ENCODE measurements at regions not wholly inside any gene's neighbourhood (a gene's known extent, or its start where the extent isn't known, plus 50 kb on each side); places are given as distances from the start of the nearest gene placed in this dataset.

DNA sequence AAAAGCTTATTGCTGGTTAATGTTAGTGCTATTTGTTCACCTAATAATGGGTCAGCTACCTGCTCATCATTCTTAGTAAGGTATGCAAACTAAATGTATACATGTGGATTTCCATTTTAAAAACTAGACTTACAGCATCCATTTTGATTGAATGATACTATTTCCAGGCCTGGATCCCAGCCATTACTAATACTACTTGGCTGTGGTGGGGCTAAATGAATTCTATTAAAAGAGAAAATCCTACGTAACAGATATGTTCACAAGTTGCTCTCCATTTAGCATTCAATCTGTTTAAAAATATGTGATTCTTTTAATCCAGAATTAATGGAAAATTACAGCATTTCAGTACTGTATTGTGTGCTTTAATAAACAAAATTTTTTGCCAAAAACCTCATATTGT lies 169.4 kb upstream of the MIR17HG start:
- no peak for DNase-seq

DNA sequence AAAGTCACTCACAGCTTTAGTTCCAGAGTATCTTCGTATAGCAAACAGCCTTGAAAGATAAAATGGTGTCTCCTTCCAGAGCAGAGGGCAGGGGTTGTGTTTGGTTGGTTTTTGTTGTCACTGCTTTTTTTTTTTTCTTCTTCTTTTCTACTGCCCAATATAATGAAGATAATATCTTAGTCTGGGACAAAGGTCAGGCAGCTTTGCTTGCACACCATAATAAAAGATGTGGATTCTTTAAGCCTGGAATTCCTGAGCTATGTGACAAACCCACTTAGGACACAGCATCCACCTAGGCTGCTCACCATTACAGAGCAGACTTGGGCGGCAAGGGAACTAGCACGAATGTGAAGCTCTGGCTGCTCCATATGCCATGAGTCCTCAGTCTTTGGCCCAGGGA lies 165.6 kb upstream of the MIR17HG start:
- DNase-seq: no peak

DNA sequence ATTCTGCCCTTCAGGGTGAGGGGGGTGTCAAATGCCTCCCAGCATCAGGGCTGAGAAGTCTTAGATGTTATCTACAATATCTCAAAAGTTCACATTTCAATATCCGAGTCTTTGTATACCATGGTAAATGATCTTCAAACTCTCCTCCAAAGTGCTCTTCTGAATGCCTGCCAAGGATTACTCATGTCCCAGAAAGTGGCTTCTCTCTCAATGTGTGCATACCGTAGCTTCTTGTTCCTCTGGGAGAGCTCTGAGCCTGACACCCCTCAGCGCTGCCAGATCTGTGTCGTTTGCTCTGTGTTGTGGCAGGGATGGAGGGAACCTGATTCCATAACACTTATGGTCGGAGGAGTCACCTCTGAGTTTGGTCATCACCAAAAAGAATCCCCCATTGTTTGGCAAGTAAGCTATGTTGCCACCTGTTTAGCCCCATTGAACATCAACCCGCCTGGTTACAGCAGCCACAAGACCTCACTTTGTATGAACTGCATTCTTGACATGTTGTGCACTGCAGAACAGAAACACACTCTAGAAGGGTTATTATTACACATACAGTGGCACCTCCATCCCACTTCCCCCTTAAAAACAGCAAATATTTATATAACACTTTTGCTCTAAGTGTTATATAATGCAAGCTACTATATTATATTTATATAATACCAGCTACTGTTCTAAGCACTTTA lies 163.1 kb upstream of the MIR17HG start:
- DNase-seq: no peak

DNA sequence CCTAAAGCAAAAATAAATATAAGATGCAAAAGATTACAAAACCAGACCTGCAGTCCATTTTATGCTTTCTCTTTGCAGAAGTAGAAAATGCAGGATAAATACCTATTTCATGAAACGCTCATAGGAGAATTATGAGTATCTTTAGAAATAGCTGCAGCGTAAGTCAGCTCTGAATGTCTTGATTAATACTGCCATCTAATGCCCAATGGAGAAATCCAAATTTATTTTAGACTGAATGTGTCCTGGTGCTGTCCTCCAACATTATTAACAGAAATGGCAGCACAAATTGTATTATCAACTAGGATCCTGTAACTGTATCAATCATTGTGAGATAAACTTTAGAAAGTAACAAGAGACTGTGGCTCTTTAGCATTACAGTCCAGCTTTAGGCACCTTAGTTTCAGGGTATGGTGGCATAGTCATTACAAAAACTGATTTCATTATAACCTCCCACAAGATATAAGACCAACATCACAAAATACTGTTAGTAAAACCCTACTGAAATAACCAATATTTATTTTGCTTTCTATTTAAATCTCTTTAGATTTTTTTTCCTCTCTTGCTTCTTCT lies 162.1 kb upstream of the MIR17HG start:
- no peak for DNase-seq

DNA sequence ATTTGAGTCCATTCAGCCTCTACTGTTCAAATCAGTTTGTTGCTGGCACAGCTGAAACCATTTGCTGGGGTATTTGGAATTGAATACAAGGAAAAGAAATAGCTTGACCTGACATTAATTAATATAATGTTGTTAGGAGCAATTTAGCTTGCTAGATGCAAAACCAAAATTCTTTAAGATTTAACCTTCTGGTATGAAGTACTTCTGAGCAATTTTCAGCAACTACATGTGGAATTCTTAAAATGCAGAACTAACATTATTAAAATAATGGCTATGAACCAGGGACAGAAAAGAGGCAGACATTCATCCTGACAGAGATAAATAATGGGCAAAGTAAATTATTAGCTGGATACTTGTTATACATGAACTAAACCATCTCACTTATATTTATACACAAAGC lies 160.0 kb upstream of the MIR17HG start:
- no peak for DNase-seq

DNA sequence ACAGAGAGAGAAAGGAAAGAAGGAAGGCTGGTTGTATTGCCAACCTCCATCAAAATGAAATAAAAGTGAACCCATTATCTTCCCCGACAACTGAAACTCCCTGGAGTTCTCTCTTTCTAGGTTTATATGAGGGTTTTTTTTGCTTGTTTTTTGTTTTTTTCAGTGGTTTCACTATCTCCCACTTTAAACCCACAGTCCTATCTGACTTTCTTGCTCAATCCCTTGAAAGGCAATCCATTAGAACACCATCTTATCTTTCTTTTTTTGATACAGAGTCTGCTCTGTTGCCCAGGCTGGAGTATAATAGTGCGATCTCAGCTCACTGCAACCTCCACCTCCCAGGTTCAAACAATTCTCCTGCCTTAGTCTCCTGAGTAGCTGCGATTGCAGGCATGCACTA lies 158.0 kb upstream of the MIR17HG start:
- DNase-seq: no peak

DNA sequence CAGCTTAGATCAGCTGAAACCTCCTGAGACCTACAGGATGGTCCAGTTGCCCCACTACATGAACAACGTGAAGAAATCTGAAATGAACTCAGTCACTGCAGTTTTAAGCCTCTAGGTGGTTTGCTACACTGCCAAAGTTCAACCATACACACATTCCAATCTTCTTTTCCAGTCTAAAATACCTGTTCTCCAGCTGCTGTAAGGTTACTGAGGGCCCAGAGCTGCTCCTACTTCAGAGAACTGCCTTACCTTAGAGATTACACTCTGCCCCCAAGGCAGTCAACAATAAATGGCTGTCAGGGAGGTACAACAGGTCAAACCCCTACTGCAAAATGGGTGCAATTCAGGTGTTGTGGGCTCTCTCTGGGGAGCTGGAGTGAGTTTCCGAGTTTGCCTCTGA lies 154.1 kb upstream of the MIR17HG start:
- no peak for DNase-seq

DNA sequence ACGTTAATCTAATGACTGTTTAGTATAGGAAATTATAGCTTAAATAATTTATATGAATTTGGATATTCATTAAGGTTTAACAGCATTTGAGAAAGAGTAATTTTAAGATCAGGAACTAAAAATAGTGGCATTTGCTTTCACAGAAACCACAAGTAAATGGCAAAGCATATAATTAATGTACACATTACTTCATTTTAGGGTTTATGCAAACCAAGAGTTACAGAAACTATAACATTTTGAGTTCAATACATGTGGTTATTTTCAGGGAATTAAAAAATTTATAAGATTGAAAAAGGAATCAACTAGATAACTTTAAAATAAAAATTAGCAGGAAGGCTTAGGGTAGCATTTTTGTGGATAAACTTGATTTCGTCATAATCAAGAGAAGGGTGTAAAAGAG lies 151.7 kb upstream of the MIR17HG start:
- DNase-seq: no peak

DNA sequence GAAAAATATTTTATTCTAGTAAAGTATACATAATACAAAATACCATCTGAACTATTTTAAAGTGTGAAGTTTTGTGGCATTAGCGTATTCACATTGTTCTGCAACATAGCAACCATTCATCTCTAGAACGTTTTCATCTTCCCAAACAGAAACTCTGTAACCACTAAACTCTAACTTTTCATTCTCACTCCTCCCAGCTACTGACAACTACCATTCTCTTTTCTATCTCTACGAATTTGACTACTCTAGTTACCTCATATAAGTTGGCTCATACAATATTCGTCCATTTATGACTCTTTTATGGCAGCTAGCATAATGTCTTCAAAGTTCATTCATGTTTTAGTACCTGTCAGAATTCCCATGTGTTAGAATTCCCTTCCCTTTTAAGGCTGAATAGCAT lies 150.5 kb upstream of the MIR17HG start:
- no peak for DNase-seq

DNA sequence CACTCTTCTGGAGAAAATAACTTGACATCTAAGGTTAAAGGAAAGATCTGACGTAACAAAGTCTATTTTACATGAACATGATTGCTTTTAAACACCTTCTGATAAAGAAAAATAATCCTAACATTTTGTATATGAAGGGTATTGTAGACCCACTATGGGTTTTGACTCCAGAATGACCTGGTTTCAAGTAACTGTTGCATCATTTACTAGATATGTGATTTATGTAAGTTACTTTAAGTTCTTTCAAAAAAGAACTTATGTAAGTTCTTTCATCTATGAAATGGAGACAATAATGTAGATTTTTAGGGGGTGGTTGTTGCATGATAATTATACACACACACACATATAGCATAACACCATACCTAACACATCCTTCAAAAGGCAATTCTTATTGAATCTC lies 147.6 kb upstream of the MIR17HG start:
- no peak for DNase-seq

DNA sequence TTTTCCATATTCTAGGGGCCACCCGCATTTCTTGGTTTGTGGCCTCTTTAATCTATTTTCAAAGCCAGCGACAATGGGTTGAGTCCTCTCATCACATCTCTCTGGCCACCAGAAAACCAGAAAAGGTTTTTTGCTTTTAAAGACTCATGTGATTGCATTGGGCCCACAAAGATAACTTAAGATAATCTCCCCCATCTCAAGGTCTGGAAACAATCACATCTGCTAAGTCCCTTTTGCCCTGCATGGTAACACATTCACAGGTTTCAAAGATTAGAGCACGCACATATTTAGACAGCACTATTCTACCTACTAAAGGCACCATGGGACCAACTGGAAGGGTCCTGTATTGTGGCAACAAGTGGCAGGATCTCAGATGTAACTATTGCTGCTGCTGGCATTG lies 147.0 kb upstream of the MIR17HG start:
- no peak for DNase-seq

DNA sequence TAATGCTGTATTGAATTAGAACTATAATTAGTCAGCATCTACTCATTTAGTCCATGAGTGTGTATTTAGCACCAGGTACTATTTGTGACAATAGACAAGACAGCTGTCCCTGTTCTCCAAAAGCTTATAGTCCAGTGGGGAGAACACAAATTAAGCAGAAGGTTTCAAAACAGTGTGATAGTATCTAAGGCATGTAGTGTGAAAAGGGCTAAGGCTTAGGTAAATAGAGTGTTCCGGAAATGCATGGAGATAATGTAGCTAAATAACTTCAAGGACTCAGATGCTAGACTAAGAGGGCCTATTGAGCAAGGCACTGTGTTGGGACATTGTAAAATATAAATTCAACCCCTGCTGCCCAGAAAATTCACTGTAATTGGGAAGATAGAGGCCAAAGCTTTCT lies 144.1 kb upstream of the MIR17HG start:
- no peak for DNase-seq

DNA sequence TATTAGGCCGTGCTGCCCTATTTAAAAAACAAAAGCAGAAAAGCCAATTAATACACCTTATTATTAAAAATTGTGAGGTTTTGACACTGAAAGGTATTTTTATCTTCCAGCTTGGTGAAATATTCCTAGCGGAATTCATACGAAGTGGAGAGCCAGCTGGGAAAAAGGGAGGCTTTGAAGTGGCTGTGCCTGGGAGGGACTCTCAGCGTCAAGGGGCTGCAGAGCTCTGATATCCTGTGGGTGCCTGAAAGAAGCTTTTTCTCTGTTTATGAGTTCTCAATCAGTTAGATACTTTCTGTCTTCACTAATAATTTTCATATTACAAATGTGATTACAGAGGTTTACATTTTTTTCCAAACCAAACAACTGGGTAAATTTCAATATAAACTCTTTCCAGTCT lies 140.2 kb upstream of the MIR17HG start:
- DNase-seq: no peak

DNA sequence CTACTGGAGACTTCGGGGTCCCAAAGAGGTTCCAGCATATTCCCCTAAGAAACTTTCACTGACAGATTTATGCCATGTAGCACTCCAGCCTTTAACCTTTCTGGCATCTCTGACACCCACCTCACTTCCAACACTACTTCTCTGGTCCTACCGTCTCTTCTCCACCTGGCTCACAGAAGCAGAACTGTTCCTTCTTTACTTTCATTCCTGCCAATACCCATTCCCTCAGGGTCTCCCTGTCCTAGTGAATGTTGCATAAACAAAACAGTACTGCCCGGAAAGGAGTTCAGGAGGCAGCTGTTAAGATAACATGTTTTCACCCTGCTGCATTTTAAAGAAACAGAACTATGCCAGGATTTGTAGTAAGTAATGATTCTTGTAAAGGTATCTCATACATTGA lies 136.0 kb upstream of the MIR17HG start:
- DNase-seq: no peak

DNA sequence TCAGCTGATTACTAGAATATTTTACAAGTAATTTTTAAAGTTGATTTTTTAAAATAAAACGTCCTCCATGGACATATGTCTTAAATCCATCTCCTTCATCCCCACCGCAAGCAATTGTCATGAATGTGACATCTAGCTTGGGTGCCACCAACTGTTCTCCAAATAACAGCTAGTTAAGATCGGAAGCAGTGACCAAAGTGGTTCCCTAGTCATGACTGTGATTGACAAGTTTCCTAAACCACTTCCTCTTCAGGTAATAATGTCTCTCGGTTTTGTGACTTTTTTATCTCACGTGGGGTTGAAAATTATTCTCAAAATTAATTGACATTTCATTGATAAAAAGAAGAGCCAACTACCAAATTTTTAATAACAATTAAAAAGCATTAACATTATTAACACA lies 135.3 kb upstream of the MIR17HG start:
- no peak for DNase-seq

DNA sequence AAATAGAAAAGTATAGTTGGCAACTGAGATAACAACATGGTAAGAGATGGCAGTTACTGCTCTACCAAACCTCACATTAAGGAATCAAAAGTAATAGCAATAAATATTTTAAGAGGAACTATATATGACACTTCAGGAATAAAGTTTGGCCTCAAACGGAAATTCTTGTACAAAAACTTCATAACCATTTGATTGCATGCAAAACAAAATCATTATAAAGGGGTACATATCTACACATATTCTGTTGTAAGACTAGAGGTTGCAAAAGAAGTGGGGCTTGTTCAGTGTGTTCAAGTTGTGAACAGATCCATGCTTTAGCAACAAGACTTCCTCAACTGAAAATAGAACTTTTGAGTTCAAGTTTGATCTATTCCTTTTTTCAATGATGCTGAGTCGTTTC lies 133.5 kb upstream of the MIR17HG start:
- no peak for DNase-seq

DNA sequence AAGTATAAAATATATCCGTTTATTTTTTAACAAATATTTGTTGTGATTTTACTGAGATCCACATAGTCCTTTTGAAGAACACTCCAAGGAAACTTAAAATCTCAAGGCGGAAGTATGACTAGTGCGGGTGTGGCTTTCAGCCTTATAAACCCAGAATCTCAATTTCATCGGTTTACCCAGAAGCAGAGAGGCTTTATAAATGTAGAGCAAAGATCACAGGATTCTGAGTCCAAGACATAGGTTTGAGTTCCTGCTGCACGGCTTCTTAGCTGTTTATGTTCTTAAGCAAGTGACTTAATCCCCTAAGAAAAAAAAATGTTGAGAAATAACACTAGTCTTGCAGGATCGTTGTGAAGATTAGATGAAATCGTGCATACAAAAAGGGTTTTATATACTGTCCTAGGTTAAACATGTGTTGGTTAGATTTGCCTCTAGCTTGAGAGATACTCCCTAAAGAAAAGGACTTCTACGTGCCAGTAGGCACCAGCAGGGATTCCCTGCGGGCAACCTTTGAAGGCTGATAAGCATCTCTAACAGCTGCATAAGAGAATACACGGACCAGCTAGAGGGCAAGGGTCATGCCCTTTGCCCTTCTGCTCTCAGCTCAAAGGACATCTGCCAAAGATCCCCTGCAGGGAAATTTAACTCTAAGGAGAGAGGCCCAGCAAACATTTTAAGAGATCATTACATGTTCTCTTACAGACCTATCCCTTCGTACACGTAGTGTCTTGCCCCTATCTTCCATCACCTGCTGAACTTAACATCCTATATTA lies 130.4 kb upstream of the MIR17HG start:
- DNase-seq: no peak

DNA sequence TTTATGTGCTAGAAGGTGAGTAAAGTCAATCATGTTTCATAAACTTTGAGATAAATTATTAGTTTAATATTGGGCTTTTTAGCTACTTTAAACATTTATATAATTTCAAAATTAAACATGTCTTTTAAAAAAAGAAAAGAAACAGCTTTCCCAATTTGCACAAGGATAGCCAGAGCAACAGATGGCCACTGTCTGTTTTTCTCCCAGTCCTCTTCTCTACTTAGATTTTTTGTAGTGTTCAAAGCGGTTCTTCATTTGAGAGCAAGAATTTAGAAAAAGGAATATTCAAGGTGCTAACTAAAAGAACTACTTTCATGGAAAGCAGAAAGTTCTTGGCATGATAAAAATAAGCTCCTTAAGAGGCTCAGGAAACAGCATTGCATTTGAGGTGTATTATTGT lies 128.3 kb upstream of the MIR17HG start:
- DNase-seq: no peak

DNA sequence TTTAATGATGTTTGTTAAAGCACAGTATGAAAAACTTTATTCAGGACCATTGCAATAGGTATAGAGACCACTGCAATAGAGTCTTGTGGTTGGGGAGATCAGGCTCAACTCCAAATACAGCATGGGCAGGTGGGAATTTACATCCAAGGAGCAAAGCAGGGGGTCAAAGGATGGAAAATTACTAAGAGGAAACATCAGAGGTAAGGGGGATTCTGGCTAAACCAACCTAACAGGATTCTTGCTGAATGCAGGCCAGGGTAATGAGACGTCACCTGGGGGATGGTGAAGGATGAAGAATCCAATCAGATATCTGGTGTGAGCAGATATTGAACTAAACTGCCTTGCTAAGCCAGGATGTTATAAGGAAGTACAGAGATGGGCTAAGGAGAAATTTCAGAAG lies 126.6 kb upstream of the MIR17HG start:
- no peak for DNase-seq

DNA sequence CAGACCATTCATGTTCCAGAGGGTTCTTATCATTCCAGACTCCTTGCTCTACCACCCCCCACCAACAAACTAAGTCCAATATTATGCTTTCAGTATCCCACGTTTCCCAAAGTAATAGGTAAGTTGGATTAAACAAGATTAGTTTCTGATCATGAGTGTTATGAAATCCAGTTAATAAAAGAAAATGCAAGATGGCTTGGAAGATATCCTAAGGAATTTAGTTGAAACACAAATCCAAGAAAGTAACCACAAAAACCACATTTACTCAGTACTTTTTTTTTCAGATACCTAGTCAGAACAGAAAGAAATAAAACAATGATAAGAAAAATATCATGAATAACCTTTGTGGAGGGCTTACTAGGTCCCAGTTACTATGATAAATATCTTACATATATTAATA lies 119.4 kb upstream of the MIR17HG start:
- DNase-seq: no peak

DNA sequence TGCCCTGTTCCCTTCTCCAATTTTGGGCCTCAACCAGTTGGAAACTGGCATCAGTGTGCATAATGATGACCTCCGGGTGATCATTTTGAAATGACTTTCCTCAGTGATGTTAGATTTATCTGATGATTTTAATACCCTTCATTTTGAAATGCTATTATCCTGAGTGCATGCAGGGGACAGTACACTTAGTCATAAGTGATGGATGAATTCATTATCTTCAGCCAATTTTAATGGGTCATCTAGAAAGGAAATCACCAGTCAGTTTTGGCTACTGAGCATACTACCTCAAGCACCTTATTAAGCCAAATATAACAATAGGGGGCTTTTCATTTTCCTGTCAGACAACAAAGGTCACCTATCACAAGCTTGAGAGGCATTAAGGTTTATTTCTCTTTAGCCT lies 118.5 kb upstream of the MIR17HG start:
- no peak for DNase-seq

DNA sequence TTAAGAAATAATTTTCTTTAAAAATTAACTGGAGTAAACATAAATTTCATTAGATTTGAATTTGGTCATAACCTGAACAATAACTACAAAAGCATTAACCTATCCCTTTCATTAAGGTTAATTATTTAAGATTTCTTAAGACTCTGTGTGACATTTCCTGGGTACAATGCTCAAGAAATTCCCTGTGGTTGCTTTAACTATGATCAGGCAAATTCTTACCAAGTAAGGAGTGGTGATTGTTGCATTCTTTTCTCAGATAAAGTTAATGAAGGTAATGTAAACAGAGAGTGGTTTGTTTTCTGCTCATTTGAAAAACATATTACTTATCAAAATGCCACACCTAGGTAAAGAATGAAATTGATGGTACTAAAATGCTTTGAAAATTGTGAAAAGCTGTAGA lies 114.8 kb upstream of the MIR17HG start:
- DNase-seq: no peak

DNA sequence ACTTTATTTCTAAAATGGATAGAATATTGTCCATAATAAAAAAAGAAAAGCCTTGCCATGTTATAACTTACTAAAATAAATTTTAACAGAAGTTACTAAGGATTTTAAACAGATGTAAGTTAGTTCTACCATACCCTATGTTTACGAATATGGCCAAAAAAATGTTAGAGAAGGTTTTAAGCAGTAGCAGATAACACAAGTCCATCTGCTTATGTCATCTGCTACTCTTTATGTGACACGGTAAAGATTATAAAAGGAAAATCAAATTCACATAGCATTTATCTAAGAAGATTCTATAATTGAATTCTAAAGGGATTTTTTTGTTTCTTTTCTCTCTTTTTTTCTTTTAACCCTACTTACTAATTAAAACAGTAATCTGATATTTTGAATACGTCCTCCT lies 114.2 kb upstream of the MIR17HG start:
- DNase-seq: no peak

DNA sequence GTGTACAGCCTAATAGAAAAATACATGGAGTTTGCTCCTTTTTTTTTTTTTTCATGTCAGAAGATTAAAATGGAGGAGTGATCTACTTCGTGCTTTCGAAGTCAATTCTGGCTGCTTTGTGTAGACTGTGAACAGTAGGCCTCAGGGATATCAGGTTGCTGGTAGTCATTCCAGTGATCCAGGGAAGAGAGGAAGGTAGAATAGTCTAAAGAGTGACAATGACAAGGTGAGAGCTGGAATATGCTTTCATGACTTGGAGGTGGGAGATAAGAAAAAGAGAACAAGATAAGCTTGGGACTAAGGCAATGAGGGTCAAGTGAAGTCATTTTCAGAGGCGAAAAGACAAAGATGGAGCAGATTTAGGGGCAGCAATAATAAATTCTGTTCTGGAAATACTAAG lies 111.3 kb upstream of the MIR17HG start:
- no peak for DNase-seq

DNA sequence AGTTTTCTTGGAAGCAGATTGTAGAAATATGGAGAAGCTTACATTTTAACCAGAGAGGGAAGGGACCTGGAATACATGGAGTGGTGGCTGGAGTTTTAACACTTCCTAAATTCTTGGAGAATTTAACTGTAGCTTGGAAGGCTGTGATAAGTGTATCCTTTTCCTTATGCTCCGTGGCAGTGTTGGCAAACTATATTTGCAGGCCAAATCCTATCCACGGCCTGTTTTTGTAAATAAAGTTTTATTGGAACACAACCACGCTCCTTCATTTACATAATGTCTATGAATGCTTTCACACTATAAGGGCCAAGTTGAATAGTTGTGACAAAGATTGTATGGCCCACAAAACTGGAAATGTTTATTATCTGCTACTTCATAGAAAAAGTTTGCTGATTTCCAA lies 110.6 kb upstream of the MIR17HG start:
- no peak for DNase-seq
